ENCODE measurements at regions not wholly inside any gene's neighbourhood (a gene's known extent, or its start where the extent isn't known, plus 50 kb on each side); places are given as distances from the start of the nearest gene placed in this dataset.
A peak's percentile ranks its signal among the peaks of the same experiment; 100 is the strongest.

GRCh38 chr18:67932271-67932670 lies 415.8 kb upstream of the DSEL start:
- Histone ChIP-seq H3K27ac (no peak overlapping the region), H3K9me3 (no peaks in the 10 kb centered on the region), H3K36me3 (no peaks in the 10 kb centered on the region), H3K4me1 (no peaks in the 10 kb centered on the region), H3K27me3 (no peaks in the 10 kb centered on the region), H3K4me3 (no peak overlapping the region)
- TF ChIP-seq CTCF (IDR thresholded peaks at IDR 0.05) = no peak
- intact Hi-C loops (cut with DNase I) = no loop called here
- no peak for DNase-seq
- no peak for ATAC-seq

GRCh38 chr18:67926929-67927864 lies 410.7 kb upstream of the DSEL start:
- peak in 1 of 4 donors; percentile 37 for DNase-seq
- no peaks in the 10 kb centered on the region for H3K36me3 ChIP-seq
- H3K4me3 ChIP-seq = no peak overlapping the region
- ATAC-seq = no peak
- H3K27ac ChIP-seq = no peak overlapping the region
- no peaks in the 10 kb centered on the region for H3K27me3 ChIP-seq
- no peak for TF ChIP-seq CTCF (IDR thresholded peaks at IDR 0.05)
- intact Hi-C loops (cut with DNase I) = no loop called here
- H3K9me3 ChIP-seq = no peaks in the 10 kb centered on the region
- H3K4me1 ChIP-seq = no peaks in the 10 kb centered on the region

- no peaks in the 10 kb centered on the region for H3K4me1 ChIP-seq
- H3K36me3 ChIP-seq = no peaks in the 10 kb centered on the region
- intact Hi-C loops (cut with DNase I) = no loop called here
- DNase-seq = no peak
- ATAC-seq = no peak
- no peaks in the 10 kb centered on the region for H3K27me3 ChIP-seq
- no peak for TF ChIP-seq CTCF (IDR thresholded peaks at IDR 0.05)
- no peaks in the 10 kb centered on the region for H3K9me3 ChIP-seq
- no peak overlapping the region for H3K27ac ChIP-seq
- H3K4me3 ChIP-seq = no peak overlapping the region
Observed at GRCh38 chr18:67924656-67925055, 408.1 kb upstream of the DSEL start.

GRCh38 chr18:67919316-67919715 lies 402.8 kb upstream of the DSEL start:
- H3K36me3 ChIP-seq = no peaks in the 10 kb centered on the region
- H3K27me3 ChIP-seq = no peaks in the 10 kb centered on the region
- DNase-seq = no peak
- no peak overlapping the region for H3K27ac ChIP-seq
- no peaks in the 10 kb centered on the region for H3K4me1 ChIP-seq
- ATAC-seq = no peak
- no peak for TF ChIP-seq CTCF (IDR thresholded peaks at IDR 0.05)
- intact Hi-C loops (cut with DNase I) = no loop called here
- H3K4me3 ChIP-seq = no peak overlapping the region
- no peaks in the 10 kb centered on the region for H3K9me3 ChIP-seq

GRCh38 chr18:67916097-67916496 lies 399.6 kb upstream of the DSEL start:
- intact Hi-C loops (cut with DNase I) = no loop called here

More at GRCh38 chr18:67916097-67916496, 399.6 kb upstream of the DSEL start:
- Histone ChIP-seq H3K9me3 (no peaks in the 10 kb centered on the region), H3K27ac (no peak overlapping the region), H3K27me3 (no peaks in the 10 kb centered on the region), H3K4me1 (no peaks in the 10 kb centered on the region), H3K4me3 (no peak overlapping the region), H3K36me3 (no peaks in the 10 kb centered on the region)
- DNase-seq = no peak
- ATAC-seq = no peak
- TF ChIP-seq CTCF (IDR thresholded peaks at IDR 0.05) = no peak

Data from left lung (tissue), 4 donors.